Fibroblast of skin of left quadriceps (primary cell): ENCODE measurements at regions not wholly inside any gene's neighbourhood (a gene's known extent, or its start where the extent isn't known, plus 50 kb on each side); places are given as distances from the start of the nearest gene placed in this dataset.

Experiments
- DNase-seq, 2 experiments: peaks; one replicate each; pipeline ENCODE4 v3.0.0-alpha.2; 2013; ENCODE audit warnings: low read depth in 2 of 2

DNA sequence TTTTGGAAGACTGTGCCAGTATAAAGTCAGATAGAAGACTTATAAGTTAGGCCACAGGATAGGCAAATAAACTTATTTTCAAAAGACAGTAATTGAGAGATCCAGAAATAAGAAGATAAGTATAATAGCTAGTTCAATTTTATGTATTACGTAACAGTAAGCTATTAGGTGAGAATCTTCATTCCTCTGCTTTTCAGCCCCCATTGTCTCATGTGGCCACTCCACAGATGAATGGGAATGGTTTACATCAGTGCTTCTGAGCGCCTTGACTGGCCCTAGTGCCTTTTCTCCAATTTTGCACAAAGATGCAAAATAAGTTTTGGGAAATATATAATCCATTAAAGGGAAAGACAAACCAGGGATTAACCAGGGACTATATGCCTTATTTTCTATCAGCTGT, 550.5 kb downstream of the MMUT start:
- DNase-seq, result no peak

DNA sequence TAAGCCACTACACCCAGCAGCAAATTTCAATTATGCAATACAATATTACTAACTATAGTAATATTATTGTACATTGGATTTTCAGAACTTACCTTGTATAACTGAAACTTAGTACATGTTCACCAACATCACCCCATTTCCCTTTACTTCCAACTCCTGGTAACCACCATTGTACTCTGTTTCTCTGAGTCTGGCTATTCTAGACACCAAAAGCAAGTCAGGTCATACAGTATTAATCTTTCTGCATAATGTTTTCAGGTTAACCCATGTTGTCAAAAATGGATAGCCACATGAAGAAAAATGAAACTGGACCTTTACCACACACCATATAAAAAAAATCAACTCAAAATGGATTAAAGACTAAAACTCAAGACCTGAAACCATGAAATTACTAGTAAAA, 558.2 kb downstream of the MMUT start:
- DNase-seq, result no peak

DNA sequence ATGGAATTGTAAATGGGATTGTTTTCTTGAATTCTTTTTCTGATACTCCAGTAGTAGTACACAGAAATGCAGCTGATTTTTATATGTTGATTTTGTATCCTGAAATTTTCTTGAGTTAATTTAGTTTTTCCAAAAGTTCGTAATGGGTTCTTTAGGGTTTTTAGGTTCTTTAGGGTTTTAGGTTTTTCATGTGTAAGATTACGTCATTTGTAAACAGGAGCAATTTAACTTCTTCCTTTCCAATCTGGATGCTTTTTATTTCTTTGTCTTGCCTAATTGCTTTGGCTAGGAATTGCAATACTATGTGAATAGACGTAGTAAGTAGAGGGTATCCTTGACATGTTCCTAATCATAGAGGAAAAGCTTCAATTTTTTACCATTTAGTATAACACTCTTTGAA, 568.6 kb downstream of the MMUT start:
- DNase-seq, result no peak

DNA sequence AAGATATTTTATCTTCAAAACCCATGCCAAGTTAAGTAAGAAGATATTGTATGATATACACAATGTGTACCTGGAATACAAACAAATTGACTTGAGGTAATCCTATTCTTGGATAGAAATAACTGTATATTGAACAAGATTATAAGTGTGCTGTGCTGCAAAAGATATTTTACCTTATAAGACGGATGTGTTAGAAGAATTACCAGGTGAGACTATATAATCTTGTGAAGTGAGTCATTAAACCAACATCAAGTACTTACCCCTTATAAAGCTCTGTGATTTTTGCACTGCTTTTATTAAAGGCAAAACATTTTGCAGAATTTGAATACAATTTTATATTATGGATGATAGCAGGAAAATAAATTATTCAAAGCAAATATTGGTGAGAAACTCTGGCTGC, 570.0 kb downstream of the MMUT start:
- no peak for DNase-seq

DNA sequence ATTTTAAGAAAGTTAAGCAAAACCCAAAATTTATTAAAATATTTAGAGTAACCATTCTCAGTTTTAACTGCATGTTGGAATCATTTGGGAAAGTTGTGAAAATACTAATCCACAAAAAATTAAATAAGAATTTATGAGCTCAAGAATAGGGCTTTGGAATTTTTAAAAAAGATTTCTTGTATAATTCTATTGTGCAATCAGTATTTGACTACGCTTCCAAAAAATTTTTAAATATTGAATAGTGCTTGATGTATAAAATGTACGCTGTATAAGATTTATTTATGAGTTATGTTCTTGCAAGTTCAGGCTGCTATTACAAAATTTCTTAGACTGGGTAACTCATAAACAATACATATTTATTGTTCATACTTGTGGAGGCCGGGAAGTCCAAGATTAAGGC, 571.7 kb downstream of the MMUT start:
- no peak for DNase-seq

DNA sequence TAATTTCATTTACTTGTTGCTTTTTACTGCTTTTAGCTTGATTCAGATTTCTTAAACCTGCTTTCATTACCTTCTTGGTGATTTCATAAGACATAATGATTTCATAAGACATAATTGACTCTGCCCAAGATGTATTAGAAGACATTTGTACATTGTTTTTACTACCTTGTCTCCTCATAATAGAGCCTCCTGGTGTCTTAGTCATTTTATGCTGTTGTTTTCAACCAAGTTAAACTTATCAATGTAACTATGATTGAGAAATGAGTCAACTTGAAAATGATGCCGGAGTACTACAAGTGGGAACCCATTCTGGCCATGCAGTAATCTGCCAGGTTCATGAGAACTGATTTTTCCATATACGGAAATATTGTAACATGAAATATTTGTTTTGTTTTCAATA, 573.6 kb downstream of the MMUT start:
- DNase-seq, result no peak

DNA sequence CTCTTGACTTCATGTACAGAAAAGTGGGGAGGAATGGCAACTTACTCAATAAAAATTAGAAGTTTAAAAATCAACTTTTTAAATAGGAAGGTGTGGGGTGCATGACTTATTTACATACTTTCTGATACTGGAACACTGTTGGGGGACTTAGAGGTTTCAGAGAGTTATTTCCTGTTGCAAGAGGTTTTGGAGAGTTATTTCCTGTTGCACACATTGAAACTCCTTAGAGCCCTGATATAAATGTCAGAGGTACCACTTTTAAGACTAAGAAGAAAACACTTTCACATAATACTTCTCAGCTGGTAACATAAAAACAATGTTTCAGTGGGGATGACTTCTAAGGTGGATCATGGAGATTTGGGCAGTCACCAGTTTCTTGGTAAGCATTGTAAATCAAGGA, 579.9 kb downstream of the MMUT start:
- no peak for DNase-seq

DNA sequence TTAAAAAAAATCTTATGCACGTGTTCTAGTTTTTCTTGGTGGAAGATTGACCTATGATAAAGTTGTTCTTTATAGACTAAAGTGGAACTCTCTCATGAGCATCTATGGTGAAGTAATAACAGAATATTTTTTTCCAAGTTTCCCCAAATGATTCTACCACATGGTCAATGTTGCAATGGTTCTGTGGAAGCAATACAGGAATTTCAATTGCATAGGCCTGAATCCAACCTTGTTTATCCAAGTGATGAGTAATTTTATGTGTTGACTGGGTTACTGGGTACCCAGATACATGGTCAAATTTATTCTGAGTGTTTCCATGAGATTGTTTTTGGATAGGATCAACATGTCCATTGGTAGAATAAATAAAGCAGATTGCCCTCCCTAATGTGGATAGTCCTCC, 581.5 kb downstream of the MMUT start:
- DNase-seq, result no peak

DNA sequence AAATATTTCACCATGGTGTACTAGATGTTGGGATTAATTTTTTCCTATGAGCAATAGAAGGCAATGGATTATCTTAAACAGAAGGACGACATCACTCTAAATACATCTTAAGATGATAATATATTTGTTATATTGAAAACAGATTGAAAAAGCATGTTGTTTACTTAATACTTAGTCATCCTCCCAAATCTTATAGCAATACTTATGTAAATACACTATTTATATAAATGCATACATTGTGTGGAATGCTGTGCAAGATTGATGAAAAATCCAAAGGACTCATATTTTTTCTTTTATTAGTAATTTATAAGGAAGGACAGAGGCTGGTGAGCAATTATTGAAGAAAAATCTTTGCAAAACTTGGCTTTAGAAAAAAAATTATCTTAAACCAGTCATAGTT, 593.5 kb downstream of the MMUT start:
- DNase-seq, result no peak

DNA sequence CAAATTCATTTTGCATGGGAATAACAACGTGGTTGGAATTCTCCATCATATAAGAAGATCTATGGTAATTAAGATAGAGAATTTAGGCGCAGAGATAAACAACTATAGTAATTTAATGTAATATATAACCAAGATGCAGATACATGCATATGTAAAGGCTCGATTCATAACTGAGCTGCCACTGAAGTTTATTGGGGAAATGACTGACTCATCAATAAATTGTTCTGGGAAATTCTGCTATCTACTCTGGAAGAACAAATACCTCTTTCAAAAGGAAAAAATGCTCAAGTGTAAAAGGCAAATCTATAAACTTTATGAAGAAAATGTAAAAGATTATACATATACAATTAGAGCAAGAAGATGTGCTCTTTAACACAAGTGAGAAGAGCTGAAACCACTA, 596.4 kb downstream of the MMUT start:
- DNase-seq, result no peak

DNA sequence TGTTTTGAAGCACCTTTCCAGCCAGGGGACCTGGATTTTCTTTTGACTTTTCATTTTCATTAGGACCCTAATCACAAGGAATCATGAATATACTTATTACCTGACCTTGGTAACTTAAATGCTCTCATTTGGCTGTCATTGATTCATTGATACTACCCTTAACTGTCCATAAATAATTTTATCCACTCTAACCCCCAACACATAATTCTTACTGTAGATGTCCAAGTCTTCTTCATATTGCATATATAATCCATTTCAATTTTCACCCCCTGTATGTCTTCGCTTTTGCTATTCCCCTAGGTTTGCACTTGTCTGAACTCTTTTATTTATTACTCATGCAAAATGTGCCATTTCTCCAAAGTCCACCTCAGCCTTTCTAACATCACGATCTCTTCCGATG, 602.9 kb downstream of the MMUT start:
- DNase-seq, result no peak

DNA sequence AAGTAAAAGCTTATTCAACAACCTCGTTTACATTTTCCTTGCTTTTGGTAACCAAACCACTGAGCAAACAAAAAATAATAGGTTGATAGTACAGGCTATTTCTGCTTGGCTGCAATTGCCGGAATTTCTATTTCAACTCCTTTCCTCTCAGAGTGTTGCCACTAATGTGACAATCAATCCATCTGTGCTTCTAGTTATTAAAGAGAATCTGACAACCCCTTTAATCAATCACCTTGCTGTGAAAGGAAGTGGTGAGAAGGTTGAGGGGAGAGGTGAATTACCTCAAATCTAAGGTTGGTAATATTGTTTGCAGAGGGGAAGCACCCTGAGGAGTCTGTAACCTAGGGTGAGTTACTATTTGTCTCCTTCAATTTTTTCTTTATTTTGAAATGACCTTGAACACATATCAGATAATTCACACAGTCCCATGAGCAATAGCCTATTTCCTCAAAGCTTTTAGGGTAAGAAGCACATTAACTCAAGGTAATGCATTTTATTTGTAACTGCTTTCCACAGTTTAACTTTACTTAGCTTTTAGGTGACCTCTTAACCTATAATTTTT, 603.4 kb downstream of the MMUT start:
- no peak for DNase-seq

DNA sequence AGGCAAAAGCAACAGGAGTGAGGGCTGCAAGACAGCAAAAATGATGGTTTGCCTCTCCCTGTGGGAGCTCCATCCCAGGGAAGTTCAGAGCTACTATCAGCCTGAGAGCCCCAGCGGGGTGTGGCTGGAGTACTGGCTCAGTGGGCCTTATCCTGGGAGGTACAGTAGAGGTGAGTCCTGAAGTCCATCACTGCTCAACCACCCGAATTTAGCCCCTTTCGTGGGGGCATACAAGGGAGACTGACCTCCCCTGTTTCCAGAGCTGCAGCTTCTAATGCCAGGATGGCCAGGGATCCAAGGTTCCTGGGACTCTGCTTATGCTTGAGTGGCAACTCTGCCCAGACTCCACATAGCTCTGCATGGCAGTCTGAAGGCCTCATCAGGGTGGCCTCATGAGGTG, 617.8 kb downstream of the MMUT start:
- DNase-seq, result no peak

DNA sequence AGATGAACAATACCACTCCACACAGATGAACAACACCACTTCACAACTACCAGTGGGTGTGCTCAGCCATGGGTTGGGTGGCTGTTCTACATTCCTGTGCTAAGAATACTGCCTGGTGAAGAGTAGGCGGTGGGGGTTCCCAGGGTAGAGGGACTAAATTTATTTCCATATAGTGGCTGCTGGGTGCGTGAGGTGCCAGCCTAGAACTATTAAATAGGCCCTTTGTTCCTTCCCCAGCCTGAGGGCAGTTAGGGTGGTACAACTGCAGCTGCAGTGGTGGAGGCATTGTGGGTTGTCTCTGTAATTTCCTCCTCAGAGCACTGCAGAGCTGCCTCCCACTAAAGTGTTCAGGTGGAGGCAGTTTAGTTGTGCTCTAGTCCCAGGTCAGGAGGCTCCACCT, 618.4 kb downstream of the MMUT start:
- DNase-seq, result no peak

DNA sequence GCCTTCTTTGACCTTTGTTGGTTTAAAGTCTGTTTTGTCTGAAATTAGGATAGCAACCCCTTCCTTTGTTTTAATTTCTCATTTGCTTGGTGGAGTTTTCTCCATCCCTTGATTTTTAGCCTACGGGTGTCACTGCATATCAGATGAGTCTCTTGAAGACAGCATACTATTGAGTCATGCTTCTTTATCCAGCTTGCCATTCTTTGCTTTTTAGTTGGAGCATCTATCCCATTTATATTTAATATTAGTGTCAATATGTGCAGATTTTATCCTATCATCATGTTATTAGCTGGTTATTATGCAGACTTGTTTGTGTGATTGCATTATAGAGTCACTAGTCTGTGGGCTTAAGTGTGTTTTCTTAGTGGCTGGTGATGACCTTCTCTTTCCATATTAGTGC, 622.2 kb downstream of the MMUT start:
- DNase-seq, result no peak

DNA sequence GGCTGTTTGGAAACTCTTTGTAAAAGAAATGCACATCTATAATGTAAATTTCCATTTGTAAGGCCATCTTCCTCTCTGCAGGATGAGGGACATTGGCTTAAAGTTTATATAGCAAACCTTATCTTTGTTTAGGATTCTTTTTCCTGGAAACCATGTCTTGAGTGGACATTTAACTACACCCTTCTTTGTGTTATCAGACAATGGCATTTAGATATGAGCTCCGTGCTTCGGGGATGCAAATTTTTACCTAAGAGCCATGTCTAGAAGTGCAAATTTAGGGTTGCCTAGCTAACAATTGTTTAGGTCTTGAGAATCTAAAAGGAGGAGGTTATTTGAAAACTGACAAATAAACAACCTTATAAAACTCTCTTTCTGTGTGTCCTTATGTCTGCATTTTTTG, 623.8 kb downstream of the MMUT start:
- DNase-seq, result no peak

DNA sequence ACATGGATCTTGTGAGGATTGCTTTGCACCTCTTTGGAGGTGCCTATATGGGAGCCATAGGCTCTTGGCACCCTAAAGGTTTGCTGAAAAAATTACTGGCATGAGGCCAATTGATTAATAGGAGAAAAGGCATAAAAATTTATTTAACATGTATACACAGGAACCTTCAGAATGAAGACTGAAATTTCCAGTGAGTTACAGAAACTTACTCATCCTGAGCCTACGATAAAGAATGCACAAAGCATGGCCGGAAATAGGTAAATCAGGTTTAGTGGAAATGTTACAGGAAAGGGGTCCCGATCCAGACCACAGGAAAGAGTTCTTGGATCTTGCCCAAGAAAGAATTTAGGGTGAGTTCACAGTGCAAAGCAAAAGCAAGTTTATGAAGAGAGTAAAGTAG, 625.3 kb downstream of the MMUT start:
- DNase-seq, result no peak

DNA sequence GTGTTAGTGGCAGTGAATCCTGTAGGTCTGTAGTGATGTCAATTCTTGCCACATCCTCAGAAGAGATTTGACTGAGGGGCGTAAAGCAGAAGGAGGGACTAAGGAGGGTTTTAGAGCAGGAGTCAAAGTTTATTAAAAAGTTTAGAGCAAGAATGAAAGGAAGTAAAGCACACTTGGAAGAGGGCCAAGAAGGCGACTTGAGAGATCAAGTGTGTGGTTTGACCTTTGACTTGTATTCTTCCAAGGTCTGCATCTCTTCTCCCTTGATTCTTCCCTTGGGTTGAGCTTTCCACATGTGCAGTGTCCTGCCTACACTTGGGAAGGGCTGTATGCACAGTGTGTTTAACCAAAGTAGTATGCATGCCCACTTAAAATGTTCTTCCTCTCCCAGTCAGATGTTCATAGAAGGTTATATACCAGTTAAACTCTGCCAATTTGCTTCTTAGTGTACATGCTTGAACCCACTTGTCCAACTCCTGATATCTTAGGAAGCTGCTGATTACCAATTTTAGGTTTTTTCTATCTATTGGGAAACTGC, 627.6 kb downstream of the MMUT start:
- no peak for DNase-seq

DNA sequence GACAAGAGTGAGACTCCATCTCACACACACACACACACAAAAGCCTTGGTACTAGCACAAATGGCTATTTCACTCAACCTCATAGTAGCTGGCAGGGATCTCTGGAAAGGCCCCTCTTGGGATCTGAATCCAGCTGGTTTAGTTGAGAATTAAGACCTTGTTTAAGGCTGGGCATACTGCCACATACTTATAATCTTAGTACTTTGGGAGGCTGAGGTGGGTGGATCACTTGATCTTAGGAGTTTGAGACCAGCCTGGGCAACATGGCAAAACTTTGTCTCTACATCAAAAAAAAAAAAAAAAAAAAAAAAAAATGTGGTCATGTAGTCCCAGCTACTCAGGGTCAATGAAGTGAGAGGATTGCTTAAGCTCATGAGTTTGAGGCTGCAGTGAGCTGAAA, 628.3 kb downstream of the MMUT start:
- DNase-seq, result no peak

DNA sequence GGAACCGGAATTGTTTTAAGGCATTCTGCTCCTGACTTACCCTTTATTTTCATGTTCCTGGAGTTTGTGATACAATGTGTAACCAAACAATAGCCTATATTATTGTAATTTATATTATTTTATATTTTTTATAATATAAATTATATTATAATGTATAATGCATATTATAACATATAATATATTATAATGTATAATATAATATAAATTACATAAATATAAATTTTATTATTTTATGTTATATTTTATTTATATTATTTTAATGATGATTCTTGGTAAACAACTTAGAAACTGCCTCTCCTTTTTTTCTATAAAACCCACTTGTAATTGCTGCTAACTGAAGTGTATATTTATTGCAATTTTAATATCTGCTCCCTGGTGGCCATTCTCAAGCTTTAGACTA, 629.1 kb downstream of the MMUT start:
- DNase-seq, result no peak

DNA sequence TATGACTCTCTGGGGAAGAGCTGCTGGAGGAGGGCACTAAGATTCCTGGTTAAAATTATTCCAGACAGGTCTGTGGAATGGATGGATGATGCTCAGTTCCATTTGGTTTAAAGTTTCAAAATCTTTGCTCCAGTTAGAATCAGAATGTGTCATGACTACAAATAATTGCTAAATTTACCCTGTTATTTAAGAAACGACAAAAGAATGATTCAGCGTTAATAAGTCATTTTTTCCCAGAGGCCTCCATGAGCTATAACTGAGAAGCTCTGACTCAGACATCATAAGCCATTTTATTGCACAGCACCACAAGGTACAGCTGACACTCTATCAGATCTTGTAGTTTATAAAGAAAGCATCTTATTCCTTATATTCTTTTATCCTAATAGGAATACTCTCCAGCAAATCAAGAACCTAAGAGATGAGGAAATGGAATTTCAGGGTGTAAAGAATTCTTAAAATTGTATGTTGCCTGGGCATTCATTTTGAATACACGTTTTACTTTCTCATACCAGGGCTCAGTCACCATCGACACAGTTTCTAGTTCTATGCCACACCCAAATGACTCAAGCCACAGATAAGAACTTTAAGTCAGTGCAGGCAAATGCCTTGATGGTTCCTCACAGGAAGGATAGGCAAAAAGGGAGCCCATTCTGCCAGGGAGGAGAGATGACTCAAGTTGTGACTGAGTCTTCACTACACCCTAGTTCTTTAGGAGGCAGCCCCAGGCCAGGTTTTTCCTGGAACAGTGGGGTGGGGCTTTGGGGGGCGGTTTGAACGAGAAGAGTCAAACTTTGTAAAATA, 636.0 kb downstream of the MMUT start:
- peak; percentile 89 to 91 for DNase-seq

DNA sequence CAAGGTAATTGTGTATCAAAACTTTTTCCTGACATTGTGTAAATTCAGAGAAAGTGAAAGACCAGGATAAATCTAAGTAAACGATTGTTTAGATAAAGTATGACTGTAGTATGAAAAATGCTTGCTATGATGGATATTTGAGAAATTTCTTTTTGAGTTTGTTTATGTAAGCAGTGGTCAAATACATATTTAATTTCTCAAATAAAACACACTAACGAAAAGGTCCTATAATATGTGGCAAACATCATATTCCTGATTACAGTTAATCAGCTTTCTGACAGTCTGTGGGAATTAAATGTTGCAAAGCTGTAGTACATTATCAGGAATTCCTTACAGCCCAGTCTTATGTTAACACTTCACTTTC, 636.9 kb downstream of the MMUT start:
- no peak for DNase-seq

DNA sequence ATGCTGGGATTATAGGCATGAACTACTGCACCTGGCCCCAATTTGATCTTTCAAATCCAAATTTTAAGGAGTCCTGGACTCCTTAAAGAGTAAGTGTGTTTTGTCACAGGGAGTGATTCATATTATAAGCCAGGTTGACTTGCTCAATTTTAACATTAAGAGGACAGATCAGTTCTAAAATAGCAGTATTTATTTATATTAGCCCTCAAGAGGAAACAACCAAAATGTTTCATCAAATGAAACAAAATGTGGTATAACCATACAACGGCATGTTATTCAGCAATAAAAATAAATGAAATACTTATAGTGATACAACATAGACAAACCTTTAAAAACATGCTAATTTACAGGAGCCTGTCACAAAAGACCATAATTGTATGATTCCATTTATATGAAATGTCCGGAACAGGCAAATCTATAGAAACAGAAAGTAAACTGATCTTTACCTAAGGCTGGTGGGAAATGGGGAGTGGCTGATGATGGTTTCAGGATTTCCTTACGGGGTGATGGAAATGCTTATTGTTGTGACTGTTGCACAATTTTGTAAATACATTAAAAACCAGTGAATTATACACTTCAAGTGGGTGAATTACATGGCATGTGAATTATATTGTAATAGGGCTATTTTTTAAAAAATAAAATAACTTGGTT, 637.4 kb downstream of the MMUT start:
- no peak for DNase-seq
